ENCODE measurements at regions not wholly inside any gene's neighbourhood (a gene's known extent, or its start where the extent isn't known, plus 50 kb on each side); places are given as distances from the start of the nearest gene placed in this dataset.
"Not testable (repeated sequence)": the region's sequence is repeated elsewhere in the genome, so short reads cannot be mapped to it uniquely, and the experiment has no call there.

DNA sequence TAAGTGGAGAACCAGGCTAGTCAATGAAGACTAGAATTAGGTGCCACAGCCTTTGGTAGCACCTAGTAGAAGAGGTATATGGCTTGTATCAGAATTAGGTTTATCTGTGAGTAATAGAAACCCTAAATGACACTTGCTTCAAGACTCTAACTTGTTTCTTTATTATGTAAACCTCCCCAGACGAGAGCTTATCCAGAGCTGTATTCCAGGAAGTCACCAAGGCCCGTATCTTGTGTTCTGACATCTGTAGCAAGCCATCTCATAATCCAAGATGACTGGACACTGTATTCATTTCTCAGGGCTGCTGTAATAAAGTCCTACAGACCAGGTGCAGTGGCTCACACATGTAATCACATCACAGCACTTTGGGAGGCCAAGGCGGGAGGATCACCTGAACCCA, 56.7 kb upstream of the PPP1R12A start:
- TF ChIP-seq, protein P1, sequence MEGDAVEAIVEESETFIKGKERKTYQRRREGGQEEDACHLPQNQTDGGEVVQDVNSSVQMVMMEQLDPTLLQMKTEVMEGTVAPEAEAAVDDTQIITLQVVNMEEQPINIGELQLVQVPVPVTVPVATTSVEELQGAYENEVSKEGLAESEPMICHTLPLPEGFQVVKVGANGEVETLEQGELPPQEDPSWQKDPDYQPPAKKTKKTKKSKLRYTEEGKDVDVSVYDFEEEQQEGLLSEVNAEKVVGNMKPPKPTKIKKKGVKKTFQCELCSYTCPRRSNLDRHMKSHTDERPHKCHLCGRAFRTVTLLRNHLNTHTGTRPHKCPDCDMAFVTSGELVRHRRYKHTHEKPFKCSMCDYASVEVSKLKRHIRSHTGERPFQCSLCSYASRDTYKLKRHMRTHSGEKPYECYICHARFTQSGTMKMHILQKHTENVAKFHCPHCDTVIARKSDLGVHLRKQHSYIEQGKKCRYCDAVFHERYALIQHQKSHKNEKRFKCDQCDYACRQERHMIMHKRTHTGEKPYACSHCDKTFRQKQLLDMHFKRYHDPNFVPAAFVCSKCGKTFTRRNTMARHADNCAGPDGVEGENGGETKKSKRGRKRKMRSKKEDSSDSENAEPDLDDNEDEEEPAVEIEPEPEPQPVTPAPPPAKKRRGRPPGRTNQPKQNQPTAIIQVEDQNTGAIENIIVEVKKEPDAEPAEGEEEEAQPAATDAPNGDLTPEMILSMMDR (IDR thresholded peaks at IDR 0.05; ENCODE audit: low read depth, low read length) = no peak
- DNase-seq (ENCODE audit: extremely low read depth, low read depth) = no peak

DNA sequence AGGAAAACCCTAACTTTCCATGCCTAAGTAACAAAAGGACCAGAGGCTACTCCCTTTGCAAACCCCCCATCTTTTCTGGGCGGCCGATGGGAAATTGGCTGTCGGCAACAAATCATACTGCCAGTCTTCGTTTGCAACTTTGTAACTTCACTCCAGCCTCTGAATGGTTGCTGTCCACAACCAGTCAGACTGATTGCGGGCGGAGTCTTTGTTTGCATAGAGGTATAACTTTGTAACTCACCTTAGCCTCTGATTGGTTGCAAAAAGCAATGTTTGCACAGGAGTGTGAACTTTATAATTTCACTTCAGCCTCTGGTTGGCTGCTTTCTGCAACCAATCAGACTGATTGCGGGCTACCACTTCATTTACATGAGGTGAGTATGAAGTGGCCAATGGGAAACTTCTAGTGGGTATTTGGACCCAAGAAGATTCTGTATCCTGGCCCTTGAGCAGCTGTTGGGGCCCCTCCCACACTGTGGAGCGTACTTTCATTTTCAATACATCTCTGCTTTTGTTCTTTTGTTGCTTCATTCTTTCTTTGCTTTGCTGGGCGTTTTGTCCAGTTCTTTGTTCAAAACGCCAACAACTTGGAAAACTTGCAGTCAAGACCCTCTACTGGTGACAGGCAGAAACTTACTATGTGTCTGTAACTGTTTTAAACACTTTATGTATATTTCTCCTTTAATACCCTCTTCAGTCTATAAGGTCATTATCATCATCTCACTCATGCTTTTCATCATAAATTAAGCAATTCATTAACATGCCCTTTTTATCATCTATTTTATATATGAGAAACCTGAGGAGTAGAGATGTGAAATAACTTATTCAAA, 55.8 kb upstream of the PPP1R12A start:
- DNase-seq (ENCODE audit: extremely low read depth, low read depth) = not testable (repeated sequence)
- TF ChIP-seq, protein P1 (IDR thresholded peaks at IDR 0.05; ENCODE audit: low read depth, low read length) = peak; percentile 6

DNA sequence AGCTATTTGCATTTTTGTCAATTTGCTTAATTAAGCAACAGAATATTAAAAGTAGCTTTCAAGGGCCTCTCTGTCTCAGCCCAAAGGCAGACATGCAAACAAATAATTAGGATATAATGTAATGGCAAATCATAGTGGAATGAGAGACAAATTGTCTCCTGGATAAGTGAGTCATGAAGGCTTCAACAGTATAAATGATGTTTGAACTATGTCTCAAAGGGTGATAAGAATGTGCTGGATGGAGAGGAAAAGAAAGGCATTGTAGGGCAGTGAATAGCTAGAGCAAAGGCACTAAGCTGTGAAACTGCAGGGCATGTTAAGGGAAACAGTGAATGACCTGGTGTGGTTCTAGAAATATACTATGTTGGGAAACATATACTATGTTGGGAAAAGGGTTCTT, 53.5 kb upstream of the PPP1R12A start:
- TF ChIP-seq, protein P1 (IDR thresholded peaks at IDR 0.05; ENCODE audit: low read depth, low read length) = no peak
- DNase-seq (ENCODE audit: extremely low read depth, low read depth) = no peak

DNA sequence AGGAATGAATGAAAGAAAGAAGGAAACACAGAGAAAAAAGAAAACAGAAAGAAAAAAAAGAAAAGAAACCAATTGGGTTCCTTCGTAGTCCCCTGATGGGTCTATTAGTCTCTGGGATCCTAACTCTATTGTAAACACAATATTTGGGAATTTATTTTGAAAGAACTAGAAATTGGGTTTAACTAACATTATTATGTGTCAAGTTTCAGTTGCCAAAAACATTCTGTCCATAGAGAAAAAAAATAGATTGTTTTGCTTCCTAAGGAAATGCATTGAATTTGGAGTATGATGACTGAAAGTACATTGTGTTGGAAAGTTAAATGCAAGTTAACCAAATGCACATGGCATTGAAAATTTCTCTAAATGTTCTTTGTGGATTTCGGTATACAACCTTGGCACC, 52.8 kb upstream of the PPP1R12A start:
- TF ChIP-seq, protein P1 (IDR thresholded peaks at IDR 0.05; ENCODE audit: low read depth, low read length) = no peak
- no peak for DNase-seq (ENCODE audit: extremely low read depth, low read depth)

All from AG09319 (cell line).